ENCODE measurements at regions not wholly inside any gene's neighbourhood (a gene's known extent, or its start where the extent isn't known, plus 50 kb on each side); places are given as distances from the start of the nearest gene placed in this dataset.
"Not testable (repeated sequence)": the region's sequence is repeated elsewhere in the genome, so short reads cannot be mapped to it uniquely, and the experiment has no call there.

GRCh38 chr20:51125780-51126179, 102.9 kb upstream of the KCNG1 start:
- DNase-seq (ENCODE audit: low read depth) = no peak

- DNase-seq (ENCODE audit: low read depth) = no peak
Observed at GRCh38 chr20:51125105-51125504, 102.2 kb upstream of the KCNG1 start.

GRCh38 chr20:51123887-51124286, 101.0 kb upstream of the KCNG1 start:
- DNase-seq (ENCODE audit: low read depth) = not testable (repeated sequence)

GRCh38 chr20:51122931-51123658, 100.2 kb upstream of the KCNG1 start:
- no peak for DNase-seq (ENCODE audit: low read depth)

- DNase-seq (ENCODE audit: low read depth) = no peak
Observed at GRCh38 chr20:51121901-51122412, 99.0 kb upstream of the KCNG1 start.

GRCh38 chr20:51121272-51121671, 98.4 kb upstream of the KCNG1 start:
- DNase-seq (ENCODE audit: low read depth) = no peak

GRCh38 chr20:51120868-51121267, 98.0 kb upstream of the KCNG1 start:
- no peak for DNase-seq (ENCODE audit: low read depth)

- no peak for DNase-seq (ENCODE audit: low read depth)
Observed at GRCh38 chr20:51120438-51120837, 97.5 kb upstream of the KCNG1 start.

- DNase-seq (ENCODE audit: low read depth) = no peak
Observed at GRCh38 chr20:51119914-51120313, 97.0 kb upstream of the KCNG1 start.

- DNase-seq (ENCODE audit: low read depth) = no peak
Observed at GRCh38 chr20:51118985-51119527, 96.1 kb upstream of the KCNG1 start.

- DNase-seq (ENCODE audit: low read depth) = no peak
Observed at GRCh38 chr20:51118216-51118615, 95.3 kb upstream of the KCNG1 start.

- no peak for DNase-seq (ENCODE audit: low read depth)
Observed at GRCh38 chr20:51116765-51117686, 94.1 kb upstream of the KCNG1 start.

- no peak for DNase-seq (ENCODE audit: low read depth)
Observed at GRCh38 chr20:51111290-51111689, 88.4 kb upstream of the KCNG1 start.

GRCh38 chr20:51108638-51109363, 85.9 kb upstream of the KCNG1 start:
- no peak for DNase-seq (ENCODE audit: low read depth)

GRCh38 chr20:51106011-51106410, 83.1 kb upstream of the KCNG1 start:
- no peak for DNase-seq (ENCODE audit: low read depth)

- DNase-seq (ENCODE audit: low read depth) = no peak
Observed at GRCh38 chr20:51104960-51105920, 82.3 kb upstream of the KCNG1 start.

- no peak for DNase-seq (ENCODE audit: low read depth)
Observed at GRCh38 chr20:51100617-51101016, 77.7 kb upstream of the KCNG1 start.

GRCh38 chr20:51098284-51098810, 75.4 kb upstream of the KCNG1 start:
- DNase-seq (ENCODE audit: low read depth) = no peak

- no peak for DNase-seq (ENCODE audit: low read depth)
Observed at GRCh38 chr20:51097351-51098120, 74.6 kb upstream of the KCNG1 start.
